ENCODE measurements at regions not wholly inside any gene's neighbourhood (a gene's known extent, or its start where the extent isn't known, plus 50 kb on each side); places are given as distances from the start of the nearest gene placed in this dataset.

DNA sequence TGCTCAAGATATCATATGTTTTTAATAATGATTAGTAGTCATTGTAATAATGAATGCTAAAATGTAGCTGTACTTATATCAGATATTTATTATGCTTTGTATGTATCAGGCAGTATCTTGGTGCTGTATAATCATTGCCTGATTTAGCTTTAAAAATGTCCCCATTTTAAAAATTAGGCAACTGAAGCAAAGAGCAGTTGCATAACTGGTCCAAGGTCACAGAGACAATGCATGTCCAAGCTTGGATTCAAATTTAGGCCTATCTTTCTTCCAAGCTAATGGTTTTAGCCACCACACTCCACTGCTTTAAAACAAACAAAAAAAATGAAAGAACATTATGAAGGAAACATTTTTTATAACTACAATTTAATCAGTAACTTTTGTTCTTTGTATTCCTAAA is 725.8 kb upstream of the RAG2 start:
- Histone ChIP-seq H3K27ac (ENCODE audit: low read depth, low read length) (no peak overlapping the region), H3K9me3 (ENCODE audit: insufficient read depth, low read depth, low read length) (no peaks in the 10 kb centered on the region), H3K4me2 (ENCODE audit: low read length) (no peak overlapping the region), H3K4me3 (ENCODE audit: insufficient read depth, low read depth, low read length) (no peak overlapping the region), H3K27me3 (ENCODE audit: insufficient read depth, low read length) (no peaks in the 10 kb centered on the region), H4K20me1 (ENCODE audit: insufficient read depth, low read length) (no peaks in the 10 kb centered on the region), H3K79me2 (ENCODE audit: insufficient read depth, low read length) (no peaks in the 10 kb centered on the region), H3K9ac (ENCODE audit: low read length) (no peak overlapping the region), H3K36me3 (ENCODE audit: insufficient read depth, low read length) (no peaks in the 10 kb centered on the region), H2AFZ (ENCODE audit: low read depth, low read length) (no peak overlapping the region), H3K4me1 (ENCODE audit: insufficient read depth, low read length) (no peaks in the 10 kb centered on the region)
- FAIRE-seq, result no peak
- Mint-ChIP-seq H3K9me3 (ENCODE audit: unreplicated experiment) (peaks cover 2% of the 10 kb centered on the region), H3K27ac (ENCODE audit: unreplicated experiment) (no peak overlapping the region), H3K4me3 (ENCODE audit: unreplicated experiment) (no peak overlapping the region), H3K4me1 (ENCODE audit: low read depth, unreplicated experiment) (no peaks in the 10 kb centered on the region), H3K36me3 (ENCODE audit: low read depth, unreplicated experiment) (no peaks in the 10 kb centered on the region), H3K27me3 (ENCODE audit: low read depth, unreplicated experiment) (no peaks in the 10 kb centered on the region)
- TF ChIP-seq, protein P1, sequence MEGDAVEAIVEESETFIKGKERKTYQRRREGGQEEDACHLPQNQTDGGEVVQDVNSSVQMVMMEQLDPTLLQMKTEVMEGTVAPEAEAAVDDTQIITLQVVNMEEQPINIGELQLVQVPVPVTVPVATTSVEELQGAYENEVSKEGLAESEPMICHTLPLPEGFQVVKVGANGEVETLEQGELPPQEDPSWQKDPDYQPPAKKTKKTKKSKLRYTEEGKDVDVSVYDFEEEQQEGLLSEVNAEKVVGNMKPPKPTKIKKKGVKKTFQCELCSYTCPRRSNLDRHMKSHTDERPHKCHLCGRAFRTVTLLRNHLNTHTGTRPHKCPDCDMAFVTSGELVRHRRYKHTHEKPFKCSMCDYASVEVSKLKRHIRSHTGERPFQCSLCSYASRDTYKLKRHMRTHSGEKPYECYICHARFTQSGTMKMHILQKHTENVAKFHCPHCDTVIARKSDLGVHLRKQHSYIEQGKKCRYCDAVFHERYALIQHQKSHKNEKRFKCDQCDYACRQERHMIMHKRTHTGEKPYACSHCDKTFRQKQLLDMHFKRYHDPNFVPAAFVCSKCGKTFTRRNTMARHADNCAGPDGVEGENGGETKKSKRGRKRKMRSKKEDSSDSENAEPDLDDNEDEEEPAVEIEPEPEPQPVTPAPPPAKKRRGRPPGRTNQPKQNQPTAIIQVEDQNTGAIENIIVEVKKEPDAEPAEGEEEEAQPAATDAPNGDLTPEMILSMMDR (IDR thresholded peaks at IDR 0.05; ENCODE audit: insufficient read depth, low read depth, low read length), result no peak
- TF ChIP-seq EZH2 (IDR thresholded peaks at IDR 0.05; ENCODE audit: insufficient read depth, low read length), result no peak
- DNase-seq (ENCODE audit: low read depth), result no peak

DNA sequence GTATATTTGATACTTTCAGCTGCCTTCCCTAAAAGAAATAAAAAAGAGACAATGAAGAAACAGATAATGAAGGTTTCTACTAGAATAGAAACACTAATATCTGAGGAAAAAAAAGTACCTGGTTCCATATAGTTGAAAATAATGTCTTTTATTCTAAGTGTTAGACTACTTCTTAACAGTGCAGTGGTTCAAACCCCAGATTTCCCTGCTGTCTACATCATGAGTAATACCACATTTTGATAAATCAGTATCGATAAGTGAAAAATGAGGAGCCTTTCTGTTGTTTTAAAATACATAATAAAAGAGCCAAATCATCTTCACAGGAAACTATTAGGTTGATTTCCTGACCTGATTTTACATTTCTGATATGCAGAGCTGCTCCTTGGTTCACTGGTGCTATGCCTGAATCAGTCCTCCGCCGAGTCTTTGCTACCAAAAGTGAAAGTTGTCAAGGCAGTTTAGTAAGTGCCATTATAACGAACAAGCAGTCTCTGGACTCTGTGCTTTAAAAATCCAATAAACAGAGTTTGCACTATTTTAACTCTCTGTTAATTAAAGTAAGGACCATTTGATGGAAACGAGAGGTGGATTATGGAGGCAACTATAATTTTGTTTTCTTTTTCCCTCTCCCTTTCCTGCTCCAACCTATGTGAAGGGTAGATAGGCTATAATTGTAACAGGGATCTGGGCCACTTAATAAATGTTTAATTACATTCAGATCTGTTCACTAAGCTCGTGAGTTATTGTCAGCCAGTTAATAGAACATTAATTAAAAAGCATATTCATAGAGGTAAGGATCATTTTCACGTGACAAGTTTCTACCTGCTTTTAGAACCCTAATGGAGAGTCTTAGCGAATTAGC is 724.5 kb upstream of the RAG2 start:
- H3K27me3 ChIP-seq (ENCODE audit: insufficient read depth, low read length), result no peaks in the 10 kb centered on the region
- H3K4me1 Mint-ChIP-seq (ENCODE audit: low read depth, unreplicated experiment), result no peaks in the 10 kb centered on the region
- no peak overlapping the region for H3K4me2 ChIP-seq (ENCODE audit: low read length)
- no peaks in the 10 kb centered on the region for H4K20me1 ChIP-seq (ENCODE audit: insufficient read depth, low read length)
- no peaks in the 10 kb centered on the region for H3K4me1 ChIP-seq (ENCODE audit: insufficient read depth, low read length)
- no peak overlapping the region for H3K27ac ChIP-seq (ENCODE audit: low read depth, low read length)
- no peak overlapping the region for H2AFZ ChIP-seq (ENCODE audit: low read depth, low read length)
- no peak for TF ChIP-seq EZH2 (IDR thresholded peaks at IDR 0.05; ENCODE audit: insufficient read depth, low read length)
- TF ChIP-seq, protein P1 (IDR thresholded peaks at IDR 0.05; ENCODE audit: insufficient read depth, low read depth, low read length), result no peak
- no peaks in the 10 kb centered on the region for H3K79me2 ChIP-seq (ENCODE audit: insufficient read depth, low read length)
- H3K9me3 ChIP-seq (ENCODE audit: insufficient read depth, low read depth, low read length), result no peaks in the 10 kb centered on the region
- no peaks in the 10 kb centered on the region for H3K36me3 ChIP-seq (ENCODE audit: insufficient read depth, low read length)
- no peak overlapping the region for H3K4me3 Mint-ChIP-seq (ENCODE audit: unreplicated experiment)
- H3K9me3 Mint-ChIP-seq (ENCODE audit: unreplicated experiment), result peaks cover 2% of the 10 kb centered on the region
- no peak overlapping the region for H3K4me3 ChIP-seq (ENCODE audit: insufficient read depth, low read depth, low read length)
- no peaks in the 10 kb centered on the region for H3K27me3 Mint-ChIP-seq (ENCODE audit: low read depth, unreplicated experiment)
- FAIRE-seq, result no peak
- DNase-seq (ENCODE audit: low read depth), result no peak
- no peak overlapping the region for H3K9ac ChIP-seq (ENCODE audit: low read length)
- no peaks in the 10 kb centered on the region for H3K36me3 Mint-ChIP-seq (ENCODE audit: low read depth, unreplicated experiment)
- no peak overlapping the region for H3K27ac Mint-ChIP-seq (ENCODE audit: unreplicated experiment)

DNA sequence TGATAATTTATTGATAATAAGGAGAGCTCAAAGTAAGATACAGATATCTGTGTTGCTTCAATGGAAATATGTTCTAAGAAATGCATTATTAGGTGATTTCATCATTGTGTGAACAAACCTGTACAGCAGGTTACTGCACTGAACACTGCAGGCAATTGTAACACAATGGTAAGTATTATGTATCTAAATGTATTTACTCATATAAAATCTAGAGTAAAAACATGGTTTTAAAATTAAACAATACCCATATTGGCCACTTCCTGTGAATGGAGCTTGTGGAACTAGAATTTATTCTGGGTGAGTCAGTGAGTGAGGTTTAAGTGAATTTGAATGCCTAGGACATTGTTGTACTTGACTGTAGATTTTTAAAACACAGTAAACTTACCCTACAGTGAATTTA is 722.9 kb upstream of the RAG2 start:
- H3K4me1 ChIP-seq (ENCODE audit: insufficient read depth, low read length), result no peaks in the 10 kb centered on the region
- TF ChIP-seq EZH2 (IDR thresholded peaks at IDR 0.05; ENCODE audit: insufficient read depth, low read length), result no peak
- TF ChIP-seq, protein P1 (IDR thresholded peaks at IDR 0.05; ENCODE audit: insufficient read depth, low read depth, low read length), result no peak
- no peaks in the 10 kb centered on the region for H3K36me3 Mint-ChIP-seq (ENCODE audit: low read depth, unreplicated experiment)
- FAIRE-seq, result no peak
- H3K36me3 ChIP-seq (ENCODE audit: insufficient read depth, low read length), result no peaks in the 10 kb centered on the region
- H3K9me3 ChIP-seq (ENCODE audit: insufficient read depth, low read depth, low read length), result no peaks in the 10 kb centered on the region
- no peak overlapping the region for H3K4me2 ChIP-seq (ENCODE audit: low read length)
- H3K4me3 ChIP-seq (ENCODE audit: insufficient read depth, low read depth, low read length), result no peak overlapping the region
- H3K27me3 ChIP-seq (ENCODE audit: insufficient read depth, low read length), result no peaks in the 10 kb centered on the region
- H3K4me3 Mint-ChIP-seq (ENCODE audit: unreplicated experiment), result no peak overlapping the region
- H3K9me3 Mint-ChIP-seq (ENCODE audit: unreplicated experiment), result peaks cover 2% of the 10 kb centered on the region
- H3K4me1 Mint-ChIP-seq (ENCODE audit: low read depth, unreplicated experiment), result no peaks in the 10 kb centered on the region
- H4K20me1 ChIP-seq (ENCODE audit: insufficient read depth, low read length), result no peaks in the 10 kb centered on the region
- H3K9ac ChIP-seq (ENCODE audit: low read length), result no peak overlapping the region
- H3K27ac ChIP-seq (ENCODE audit: low read depth, low read length), result no peak overlapping the region
- H3K27ac Mint-ChIP-seq (ENCODE audit: unreplicated experiment), result no peak overlapping the region
- H3K27me3 Mint-ChIP-seq (ENCODE audit: low read depth, unreplicated experiment), result no peaks in the 10 kb centered on the region
- no peak overlapping the region for H2AFZ ChIP-seq (ENCODE audit: low read depth, low read length)
- H3K79me2 ChIP-seq (ENCODE audit: insufficient read depth, low read length), result no peaks in the 10 kb centered on the region
- DNase-seq (ENCODE audit: low read depth), result peak; percentile 0
